ENCODE measurements at regions not wholly inside any gene's neighbourhood (a gene's known extent, or its start where the extent isn't known, plus 50 kb on each side); places are given as distances from the start of the nearest gene placed in this dataset.
"Not testable (repeated sequence)": the region's sequence is repeated elsewhere in the genome, so short reads cannot be mapped to it uniquely, and the experiment has no call there.

- no peak for DNase-seq (ENCODE audit: low read depth)
Measured at GRCh38 chr3:99586701-99587100, 51.7 kb upstream of the COL8A1 start.

GRCh38 chr3:99579965-99580364 lies 58.4 kb upstream of the COL8A1 start:
- no peak for DNase-seq (ENCODE audit: low read depth)

GRCh38 chr3:99579246-99579645 lies 59.1 kb upstream of the COL8A1 start:
- DNase-seq (ENCODE audit: low read depth) = peak; percentile 87

GRCh38 chr3:99578339-99578970 lies 59.9 kb upstream of the COL8A1 start:
- DNase-seq (ENCODE audit: low read depth) = peak; percentile 50

GRCh38 chr3:99576904-99577559 lies 61.4 kb upstream of the COL8A1 start:
- DNase-seq (ENCODE audit: low read depth) = no peak

GRCh38 chr3:99575683-99576082 lies 62.7 kb upstream of the COL8A1 start:
- no peak for DNase-seq (ENCODE audit: low read depth)

GRCh38 chr3:99570061-99570460 lies 68.3 kb upstream of the COL8A1 start:
- DNase-seq (ENCODE audit: low read depth) = peak; percentile 17

- no peak for DNase-seq (ENCODE audit: low read depth)
Measured at GRCh38 chr3:99568663-99569335, 69.6 kb upstream of the COL8A1 start.

GRCh38 chr3:99565331-99565730 lies 73.1 kb upstream of the COL8A1 start:
- DNase-seq (ENCODE audit: low read depth) = no peak

- DNase-seq (ENCODE audit: low read depth) = peak; percentile 60
Measured at GRCh38 chr3:99562990-99563607, 75.3 kb upstream of the COL8A1 start.

- DNase-seq (ENCODE audit: low read depth) = peak; percentile 15
Measured at GRCh38 chr3:99562138-99562537, 76.3 kb upstream of the COL8A1 start.

GRCh38 chr3:99561056-99561455 lies 77.3 kb upstream of the COL8A1 start:
- DNase-seq (ENCODE audit: low read depth) = no peak

GRCh38 chr3:99559196-99559595 lies 79.2 kb upstream of the COL8A1 start:
- DNase-seq (ENCODE audit: low read depth) = no peak

GRCh38 chr3:99555885-99556284 lies 82.5 kb upstream of the COL8A1 start:
- DNase-seq (ENCODE audit: low read depth) = not testable (repeated sequence)

- peak; percentile 40 for DNase-seq (ENCODE audit: low read depth)
Measured at GRCh38 chr3:99551520-99551919, 86.9 kb upstream of the COL8A1 start.

GRCh38 chr3:99549957-99550603 lies 88.3 kb upstream of the COL8A1 start:
- peak; percentile 10 for DNase-seq (ENCODE audit: low read depth)

- no peak for DNase-seq (ENCODE audit: low read depth)
Measured at GRCh38 chr3:99549220-99549619, 89.2 kb upstream of the COL8A1 start.

- DNase-seq (ENCODE audit: low read depth) = no peak
Measured at GRCh38 chr3:99548674-99549073, 89.7 kb upstream of the COL8A1 start.

GRCh38 chr3:99545941-99546580 lies 92.3 kb upstream of the COL8A1 start:
- no peak for DNase-seq (ENCODE audit: low read depth)

- DNase-seq (ENCODE audit: low read depth) = peak; percentile 31
Measured at GRCh38 chr3:99544786-99545281, 93.6 kb upstream of the COL8A1 start.

GRCh38 chr3:99543796-99544195 lies 94.6 kb upstream of the COL8A1 start:
- peak; percentile 30 for DNase-seq (ENCODE audit: low read depth)

Data from HT1080 (cell line).